AG09309 (cell line): ENCODE measurements at regions not wholly inside any gene's neighbourhood (a gene's known extent, or its start where the extent isn't known, plus 50 kb on each side); places are given as distances from the start of the nearest gene placed in this dataset.

Experiments
- DNase-seq: peaks from one replicate; pipeline ENCODE4 v3.0.0-alpha.2; 2010; ENCODE audit warnings: low read depth
- H3K4me3 ChIP-seq: 2 replicates; pipeline ENCODE4 v1.5.1; 2011; ENCODE audit warnings: mild to moderate bottlenecking, low read depth, low read length, moderate library complexity; ENCODE audit not compliant: control insufficient read depth
- TF ChIP-seq, protein P1 (sequence below): IDR thresholded peaks from 2 replicates; pipeline ENCODE4 v1.5.1; 2011; ENCODE audit warnings: mild to moderate bottlenecking, low read depth, low read length, inconsistent platforms; ENCODE audit not compliant: insufficient read depth, control insufficient read depth; ENCODE audit errors: missing control alignments

- TF ChIP-seq, protein P1, sequence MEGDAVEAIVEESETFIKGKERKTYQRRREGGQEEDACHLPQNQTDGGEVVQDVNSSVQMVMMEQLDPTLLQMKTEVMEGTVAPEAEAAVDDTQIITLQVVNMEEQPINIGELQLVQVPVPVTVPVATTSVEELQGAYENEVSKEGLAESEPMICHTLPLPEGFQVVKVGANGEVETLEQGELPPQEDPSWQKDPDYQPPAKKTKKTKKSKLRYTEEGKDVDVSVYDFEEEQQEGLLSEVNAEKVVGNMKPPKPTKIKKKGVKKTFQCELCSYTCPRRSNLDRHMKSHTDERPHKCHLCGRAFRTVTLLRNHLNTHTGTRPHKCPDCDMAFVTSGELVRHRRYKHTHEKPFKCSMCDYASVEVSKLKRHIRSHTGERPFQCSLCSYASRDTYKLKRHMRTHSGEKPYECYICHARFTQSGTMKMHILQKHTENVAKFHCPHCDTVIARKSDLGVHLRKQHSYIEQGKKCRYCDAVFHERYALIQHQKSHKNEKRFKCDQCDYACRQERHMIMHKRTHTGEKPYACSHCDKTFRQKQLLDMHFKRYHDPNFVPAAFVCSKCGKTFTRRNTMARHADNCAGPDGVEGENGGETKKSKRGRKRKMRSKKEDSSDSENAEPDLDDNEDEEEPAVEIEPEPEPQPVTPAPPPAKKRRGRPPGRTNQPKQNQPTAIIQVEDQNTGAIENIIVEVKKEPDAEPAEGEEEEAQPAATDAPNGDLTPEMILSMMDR, result no peak
- H3K4me3 ChIP-seq, result no peak overlapping the region
- no peak for DNase-seq
Observed at GRCh38 chr9:1515557-1515956, 465.4 kb downstream of the DMRT2 start.

GRCh38 chr9:1521547-1521946 lies 471.4 kb downstream of the DMRT2 start:
- H3K4me3 ChIP-seq, result no peak overlapping the region
- DNase-seq, result no peak
- TF ChIP-seq, protein P1, result no peak

DNA sequence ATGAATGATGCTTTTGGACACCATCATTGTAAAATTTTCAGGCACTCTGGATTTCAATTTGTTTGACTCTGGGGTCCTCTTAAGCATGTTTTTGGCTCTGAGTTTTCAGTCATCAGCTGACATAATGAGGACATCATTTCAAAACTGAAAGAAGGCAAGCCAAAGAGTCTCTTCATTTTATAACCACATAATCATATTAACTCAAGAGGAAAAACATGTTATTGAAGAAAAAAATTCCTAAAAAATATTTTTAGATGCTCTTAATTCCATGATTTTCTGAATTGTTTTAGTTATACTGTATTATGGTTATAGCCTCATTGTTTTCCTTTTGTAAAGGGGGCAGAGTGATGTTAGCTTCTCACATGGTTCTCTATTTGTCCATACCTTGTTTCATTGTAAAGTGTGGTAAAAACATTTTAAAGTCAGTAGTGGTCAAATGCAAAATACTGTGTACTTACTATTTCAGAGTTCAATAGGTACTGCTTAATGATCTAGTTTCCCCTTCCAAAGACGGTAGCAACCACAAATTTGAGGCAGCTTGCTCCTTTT lies 472.1 kb downstream of the DMRT2 start:
- no peak overlapping the region for H3K4me3 ChIP-seq
- TF ChIP-seq, protein P1, result no peak
- no peak for DNase-seq

DNA sequence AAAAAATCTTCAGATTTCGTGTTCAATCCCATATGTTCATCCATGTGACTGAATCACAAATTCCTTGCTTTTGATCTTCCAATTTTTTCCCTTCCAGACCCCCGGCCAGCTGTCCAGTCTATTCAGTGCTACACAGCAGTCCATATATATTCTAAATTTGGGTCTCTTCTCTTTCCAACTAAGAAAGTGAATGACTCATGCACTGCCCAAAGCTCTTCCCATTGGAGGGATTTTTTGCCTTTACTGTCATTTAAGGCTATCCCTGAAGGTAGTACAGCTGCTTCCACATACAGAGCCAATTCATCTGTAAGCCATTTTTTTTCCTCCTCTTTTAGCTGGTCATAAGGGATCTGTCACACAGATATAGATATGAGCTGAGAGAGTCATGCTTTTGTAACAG lies 478.3 kb downstream of the DMRT2 start:
- TF ChIP-seq, protein P1, result no peak
- DNase-seq, result no peak
- no peak overlapping the region for H3K4me3 ChIP-seq

DNA sequence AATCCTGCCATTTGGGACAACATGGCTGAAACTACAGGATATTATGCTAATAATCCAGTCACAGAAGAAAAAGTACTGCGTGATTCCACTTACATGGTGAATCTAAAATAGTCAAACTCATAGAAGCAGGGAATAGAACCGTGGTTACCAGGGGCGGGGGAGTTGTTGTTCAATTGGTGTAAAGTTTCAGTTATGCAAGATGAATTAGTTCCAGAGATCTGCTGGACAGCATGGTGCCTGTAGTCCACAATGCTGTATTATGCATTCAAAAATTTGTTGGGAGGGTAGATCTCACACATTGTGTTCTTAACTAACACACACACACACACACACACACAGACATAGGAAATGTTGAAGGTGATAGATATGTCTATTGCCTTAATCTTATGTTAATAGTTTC lies 480.5 kb downstream of the DMRT2 start:
- no peak for DNase-seq
- no peak overlapping the region for H3K4me3 ChIP-seq
- TF ChIP-seq, protein P1, result no peak

DNA sequence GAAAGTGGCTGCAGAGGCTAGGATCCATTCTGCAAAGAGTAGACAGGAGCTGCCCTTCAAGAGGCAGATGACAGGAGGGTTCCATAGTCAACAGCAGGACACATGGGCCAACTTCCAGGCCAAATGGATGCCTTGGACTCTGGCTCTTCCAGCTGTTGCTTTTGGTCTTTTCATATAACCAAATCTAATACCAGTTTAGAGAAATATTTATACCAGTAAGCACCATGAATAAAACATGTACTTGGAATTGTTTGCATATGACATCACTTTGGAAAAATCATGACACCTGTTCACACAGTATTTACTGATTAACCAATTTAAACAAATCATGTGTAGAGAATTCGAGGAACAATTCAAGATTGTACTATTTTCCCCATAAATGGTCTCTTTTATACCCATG lies 481.3 kb downstream of the DMRT2 start:
- H3K4me3 ChIP-seq, result no peak overlapping the region
- TF ChIP-seq, protein P1, result no peak
- no peak for DNase-seq

GRCh38 chr9:1532171-1532570 lies 482.0 kb downstream of the DMRT2 start:
- no peak for DNase-seq
- TF ChIP-seq, protein P1, result no peak

More at GRCh38 chr9:1532171-1532570, 482.0 kb downstream of the DMRT2 start:
- H3K4me3 ChIP-seq, result no peak overlapping the region
